ENCODE measurements at regions not wholly inside any gene's neighbourhood (a gene's known extent, or its start where the extent isn't known, plus 50 kb on each side); places are given as distances from the start of the nearest gene placed in this dataset.

- no peak for TF ChIP-seq CTCF (optimal IDR thresholded peaks at IDR 0.05 in 1 of 3, IDR thresholded peaks at IDR 0.05 in 1 of 3, conservative IDR thresholded peaks at IDR 0.05 in 1 of 3; ENCODE audit: extremely low read depth in 1 of 3, insufficient read depth in 2 of 3, low read length in 3 of 3)
- no peak for TF ChIP-seq EZH2 (IDR thresholded peaks at IDR 0.05; ENCODE audit: low read length)
Observed at GRCh38 chr13:86569974-86570373, 770.8 kb upstream of the SLITRK6 start.
